Right renal pelvis (tissue), 4 donors: ENCODE measurements at regions not wholly inside any gene's neighbourhood (a gene's known extent, or its start where the extent isn't known, plus 50 kb on each side); places are given as distances from the start of the nearest gene placed in this dataset.

Source experiments
- DNase-seq, 4 donors: peaks; one replicate each; pipeline ENCODE4 v3.0.0-alpha.2; 2013; ENCODE audit warnings: low read depth in 4 of 4, low spot score in 3 of 4, missing footprints in 1 of 4

DNA sequence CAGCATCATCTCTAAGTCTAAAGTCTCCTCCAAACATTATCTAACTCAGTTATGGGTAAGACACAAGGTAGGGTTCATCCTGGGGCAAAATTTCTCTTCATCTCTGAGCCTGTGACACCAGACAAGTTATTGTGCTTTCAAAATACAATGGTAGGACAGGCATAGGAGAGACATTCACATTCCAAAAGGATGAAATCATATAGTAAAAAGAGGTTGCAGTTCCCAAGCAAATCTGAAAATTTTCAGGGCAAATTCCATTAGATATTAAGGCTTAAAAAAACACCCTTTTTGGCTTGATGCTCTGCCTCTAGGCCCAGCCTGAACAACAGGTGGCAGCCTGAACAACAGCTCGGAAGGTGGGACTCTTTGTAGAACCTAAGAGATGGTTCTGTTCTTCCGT lies 448.3 kb upstream of the SLIT2 start:
- DNase-seq = no peak

DNA sequence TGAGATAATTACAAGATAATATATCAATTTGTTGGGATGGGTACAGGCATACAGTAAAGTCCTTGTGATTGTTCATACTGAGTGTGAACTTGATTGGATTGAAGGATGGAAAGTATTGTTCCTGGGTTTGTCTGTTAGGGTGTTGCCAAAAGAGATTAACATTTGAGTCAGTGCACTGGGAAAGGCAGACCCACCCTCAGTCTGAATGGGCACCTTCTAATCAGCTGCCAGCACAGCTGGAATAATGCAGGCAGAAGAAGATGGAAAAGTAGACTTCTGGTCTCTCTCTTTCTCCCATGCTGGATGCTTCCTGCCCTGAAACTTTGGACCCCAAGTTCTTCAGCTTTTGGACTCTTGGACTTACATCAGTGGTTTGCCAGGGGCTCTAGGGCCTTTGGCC lies 457.9 kb upstream of the SLIT2 start:
- DNase-seq = no peak

DNA sequence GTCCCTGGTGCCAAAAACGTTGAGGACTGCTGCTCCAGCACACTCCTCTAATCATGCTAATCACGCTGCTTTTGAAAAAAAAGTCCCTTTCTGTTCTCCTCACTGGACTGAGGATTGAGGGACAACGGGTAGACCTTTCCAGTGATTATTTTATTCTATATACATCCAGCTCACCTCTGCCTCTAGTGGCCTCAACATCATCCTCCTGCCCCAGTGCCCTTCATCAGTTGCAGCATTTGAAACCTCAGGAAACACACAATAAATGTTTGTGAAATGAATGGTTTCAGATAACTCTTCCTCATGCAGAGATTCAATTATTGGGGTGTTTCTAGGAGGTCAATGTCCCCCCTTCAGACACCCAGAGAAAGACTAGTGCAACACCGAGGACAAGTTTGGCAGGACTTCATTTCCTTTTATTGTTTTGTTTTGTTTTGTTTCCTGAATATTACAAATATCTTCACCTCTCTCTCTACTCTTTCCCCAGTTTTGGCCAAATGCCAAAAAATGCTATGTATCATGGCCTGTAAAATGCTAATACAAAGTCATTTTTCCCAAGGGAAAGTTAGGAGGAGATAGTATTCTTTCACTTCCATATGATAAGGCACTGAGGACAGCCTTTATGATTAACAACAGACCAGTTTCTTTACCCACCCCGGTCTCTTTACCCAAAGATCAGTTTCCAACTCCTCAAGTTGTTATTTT lies 460.1 kb upstream of the SLIT2 start:
- DNase-seq = no peak

DNA sequence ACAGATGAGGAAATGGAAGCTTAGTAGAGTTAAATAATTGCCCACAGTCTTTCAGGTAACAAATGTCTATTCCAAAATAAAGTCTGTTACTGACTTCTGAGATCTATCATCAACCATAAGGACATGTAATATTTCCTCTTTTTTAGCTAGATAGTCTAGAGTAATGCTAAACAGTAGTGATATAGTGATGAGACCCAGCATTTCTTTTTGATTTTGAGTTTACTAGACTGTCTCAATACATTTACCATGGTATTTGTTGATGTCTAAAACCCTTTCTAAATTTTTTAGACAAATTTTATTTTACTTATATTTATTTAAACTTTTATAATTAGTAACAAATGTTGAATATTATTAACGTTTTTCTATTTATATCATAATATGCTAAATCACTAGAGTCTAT lies 465.1 kb upstream of the SLIT2 start:
- DNase-seq = no peak

DNA sequence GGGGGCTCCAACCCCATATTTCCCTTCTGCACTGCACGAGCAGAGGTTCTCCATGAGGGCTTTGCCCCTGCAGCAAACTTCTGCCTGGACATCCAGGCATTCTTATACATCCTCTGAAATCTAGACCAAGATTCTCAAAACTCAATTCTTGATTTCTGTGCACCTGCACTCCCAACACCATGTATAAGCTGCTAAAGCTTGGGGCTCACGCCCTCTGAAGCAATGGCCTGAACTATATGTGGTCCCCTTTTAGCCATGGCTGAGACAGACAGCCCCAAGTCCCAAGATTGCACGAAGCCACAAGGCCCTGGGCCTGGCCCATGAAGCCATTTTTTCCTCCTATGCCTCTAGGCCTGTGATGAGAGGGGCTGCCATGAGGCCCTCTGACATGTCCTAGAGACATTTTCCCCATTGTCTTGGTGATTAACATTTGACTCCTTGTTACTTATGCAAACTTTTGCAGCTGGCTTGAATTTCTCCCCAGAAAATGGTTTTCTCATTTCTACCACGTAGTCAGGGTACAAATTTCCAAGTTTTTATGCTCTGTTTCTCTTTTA lies 468.0 kb upstream of the SLIT2 start:
- no peak for DNase-seq

DNA sequence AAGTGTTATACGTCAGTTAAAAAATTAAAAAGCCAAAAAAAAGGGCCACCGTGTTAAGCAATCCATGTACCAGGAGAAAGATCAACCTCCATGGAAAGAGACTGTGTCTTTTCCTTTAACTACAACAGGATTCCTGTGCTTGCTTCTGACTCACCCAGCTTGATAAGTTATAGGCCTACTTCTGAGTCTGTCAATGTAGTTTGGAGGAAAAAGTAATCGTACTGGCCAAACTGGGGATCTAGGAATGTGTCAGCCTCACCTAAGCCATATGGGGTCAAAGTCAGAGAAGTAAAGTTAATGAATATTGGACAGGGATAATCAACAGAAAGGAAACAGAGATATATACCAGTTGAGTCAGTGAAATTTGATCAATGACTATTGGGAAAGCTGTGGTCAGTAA lies 470.8 kb upstream of the SLIT2 start:
- DNase-seq = no peak

DNA sequence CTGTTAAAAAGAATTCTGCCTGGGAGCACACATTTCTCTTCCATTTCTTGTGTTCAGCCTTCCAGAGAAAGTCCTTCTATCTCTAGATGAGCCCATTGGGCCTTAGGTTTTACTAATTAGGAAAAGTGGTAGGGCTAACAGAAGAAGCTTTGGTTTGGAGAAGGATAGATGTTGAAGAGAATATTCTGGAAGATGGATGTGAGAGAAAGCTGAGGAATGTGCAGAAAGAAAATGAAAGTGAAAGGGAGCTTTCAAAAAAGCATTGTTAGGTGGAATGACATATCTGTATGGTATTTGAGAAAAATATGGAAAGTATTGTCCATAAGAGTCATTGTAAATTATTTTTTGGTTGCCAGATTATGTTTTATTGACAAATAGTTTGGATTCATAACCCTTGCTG lies 474.8 kb upstream of the SLIT2 start:
- DNase-seq = no peak

DNA sequence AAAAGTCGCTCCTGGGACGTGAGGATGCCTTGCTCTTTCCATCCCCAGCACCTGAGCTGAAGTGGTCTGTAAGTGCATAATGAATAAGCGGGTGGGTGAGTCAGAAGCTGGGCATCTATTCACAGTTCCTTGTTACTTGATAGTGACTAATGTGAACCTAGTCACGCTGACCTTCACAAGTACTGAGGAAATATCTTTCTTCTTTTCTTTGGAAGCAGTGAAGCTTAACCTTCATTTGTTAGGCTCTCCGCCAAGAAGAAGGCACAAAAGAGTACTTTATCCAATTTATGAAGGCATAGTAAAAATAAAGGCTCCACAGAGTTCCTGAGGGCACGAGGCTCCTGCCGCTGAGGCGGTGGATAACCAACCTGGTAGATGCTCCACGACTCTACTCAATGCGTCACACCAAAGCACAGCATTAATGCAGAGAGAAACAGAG lies 475.7 kb upstream of the SLIT2 start:
- DNase-seq = no peak

DNA sequence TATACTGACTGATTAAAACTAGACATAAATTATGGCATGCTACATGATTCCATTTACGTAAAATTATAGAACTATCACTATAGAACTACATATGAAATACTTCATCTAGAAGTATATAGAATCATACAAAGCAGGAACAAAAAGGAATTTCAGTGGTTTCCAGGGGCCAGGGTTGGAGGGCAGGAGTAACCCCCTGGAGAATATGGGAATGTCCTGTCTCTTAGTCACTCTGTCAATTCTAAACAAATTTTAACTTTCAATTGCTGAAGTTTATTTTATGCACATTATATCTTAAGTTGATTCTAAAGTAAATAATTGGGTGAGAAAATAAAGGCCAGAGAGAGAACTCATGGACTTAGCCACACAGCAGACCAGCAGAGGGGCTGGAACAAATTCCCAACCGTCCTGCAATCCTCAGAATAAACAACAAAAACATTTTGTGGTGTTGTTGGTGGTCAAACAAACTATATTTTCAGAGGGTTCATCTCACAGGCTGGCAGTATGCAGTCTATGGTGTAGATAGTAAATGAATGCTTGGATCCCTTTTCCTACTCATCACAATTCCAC lies 476.9 kb upstream of the SLIT2 start:
- no peak for DNase-seq

DNA sequence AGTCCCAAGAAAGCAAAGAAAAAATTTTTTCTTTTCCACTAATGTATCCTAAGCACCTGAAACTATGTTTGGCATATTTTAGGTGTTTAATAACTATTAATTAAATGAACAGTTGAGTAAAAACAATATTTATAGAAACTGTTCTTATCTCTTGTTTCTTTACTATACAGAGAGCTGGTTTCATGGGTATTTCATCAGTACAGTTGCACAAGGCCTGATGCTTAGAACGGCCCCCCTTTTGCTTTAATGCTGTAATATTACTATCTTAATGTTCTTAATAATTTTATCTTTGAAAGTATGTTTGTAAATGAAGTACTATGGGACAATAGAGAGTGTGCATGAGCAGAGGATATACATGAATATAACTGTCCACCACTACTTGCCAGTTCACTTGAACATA lies 479.1 kb upstream of the SLIT2 start:
- no peak for DNase-seq

DNA sequence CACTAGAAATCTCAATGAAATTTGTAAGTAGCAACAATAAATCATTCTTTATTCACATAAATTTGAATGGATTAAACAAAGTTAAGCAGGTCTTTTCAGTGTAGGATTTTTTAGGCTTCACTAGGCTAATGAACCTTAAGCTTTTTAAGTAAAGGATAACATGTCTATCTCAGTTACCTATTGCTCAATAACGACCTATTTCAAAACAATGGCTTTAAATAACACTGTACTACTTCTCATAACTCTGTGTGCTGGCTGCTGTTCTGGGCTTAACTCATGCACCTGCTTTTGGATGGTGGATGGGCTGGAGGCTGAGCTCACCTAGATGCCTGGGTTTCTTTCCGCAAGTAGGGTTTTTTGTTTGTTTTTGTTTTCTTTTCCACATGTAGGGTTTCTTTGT lies 495.0 kb upstream of the SLIT2 start:
- DNase-seq = no peak

DNA sequence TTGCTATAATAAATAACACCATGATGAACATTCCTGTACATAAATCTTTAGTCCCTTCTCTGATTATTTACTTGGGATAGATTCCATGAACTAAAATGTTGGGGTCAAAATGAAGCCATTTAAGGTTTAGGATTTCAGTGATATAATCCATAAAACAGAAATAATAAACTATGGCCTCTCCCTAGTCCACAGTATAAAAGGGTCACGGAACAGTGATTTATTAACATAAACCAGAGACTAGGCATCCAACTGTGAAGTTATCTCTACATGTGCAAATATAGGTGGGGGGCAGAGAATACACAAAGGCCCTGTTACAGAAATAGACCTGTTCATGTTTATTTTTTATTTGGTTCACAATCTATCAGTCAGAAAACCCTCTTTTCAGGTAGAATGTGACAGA lies 499.1 kb upstream of the SLIT2 start:
- no peak for DNase-seq

DNA sequence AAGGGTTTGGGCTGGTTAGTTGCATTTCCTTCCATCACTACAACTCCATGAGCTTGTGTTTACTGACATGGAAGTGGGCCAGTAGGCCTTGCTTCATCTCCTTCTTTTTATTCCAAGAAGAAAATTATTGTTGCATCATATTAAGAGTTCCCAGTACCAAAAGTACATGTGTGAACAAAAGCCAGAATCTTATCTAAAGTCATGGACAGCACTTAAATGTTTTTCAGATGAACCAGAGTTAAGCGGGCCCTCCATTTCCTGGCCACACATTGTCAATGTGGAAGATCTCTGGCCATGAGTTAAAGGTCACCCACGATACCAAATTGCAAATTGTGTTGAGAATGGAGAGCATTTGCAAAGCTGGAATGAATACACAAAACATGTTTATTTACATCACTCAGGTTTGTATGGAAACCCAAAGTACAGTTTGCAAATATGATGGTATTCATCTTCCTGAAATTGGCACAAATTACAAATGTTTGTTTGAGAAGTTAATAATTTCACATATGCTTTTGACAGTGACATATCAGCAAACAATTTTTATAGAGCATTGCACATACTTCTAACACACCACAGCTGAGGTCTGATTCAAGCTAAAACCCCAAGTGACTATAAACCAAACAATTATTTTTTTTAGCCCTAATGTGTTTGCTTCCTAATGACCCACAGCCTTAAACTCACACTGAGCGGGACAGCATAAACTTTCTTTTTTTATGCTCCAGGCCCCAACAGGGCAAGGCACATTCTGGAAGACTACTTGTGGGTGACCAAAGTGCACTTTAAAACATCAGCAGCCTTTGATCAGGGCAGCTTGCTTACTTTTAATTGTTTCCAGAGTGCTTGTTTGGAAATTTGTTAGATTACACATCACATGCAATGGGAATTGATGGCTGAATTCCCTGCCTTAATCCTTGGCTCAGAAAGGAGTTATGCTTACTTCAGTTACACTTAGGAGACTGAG lies 502.9 kb upstream of the SLIT2 start:
- peak in 1 of 4 donors; percentile 38 for DNase-seq

DNA sequence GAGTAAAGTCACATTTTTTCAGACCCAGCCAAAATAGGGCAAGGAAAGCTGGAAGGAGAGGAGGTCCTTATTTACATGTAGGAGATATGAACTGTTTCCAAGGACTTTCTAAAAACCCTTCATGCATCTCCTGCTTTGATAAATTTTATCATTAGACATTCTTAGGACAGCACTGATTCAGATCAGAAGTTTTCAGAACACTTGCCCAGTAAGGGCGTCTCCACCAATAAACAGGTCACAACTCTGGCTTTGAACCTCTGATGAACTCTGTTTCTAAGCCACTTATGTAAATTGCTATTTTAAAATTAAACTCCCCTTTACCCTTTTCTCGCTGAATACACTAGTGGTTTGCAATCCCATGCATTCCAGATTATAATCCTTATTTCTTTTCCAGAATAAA lies 505.3 kb upstream of the SLIT2 start:
- DNase-seq = no peak

DNA sequence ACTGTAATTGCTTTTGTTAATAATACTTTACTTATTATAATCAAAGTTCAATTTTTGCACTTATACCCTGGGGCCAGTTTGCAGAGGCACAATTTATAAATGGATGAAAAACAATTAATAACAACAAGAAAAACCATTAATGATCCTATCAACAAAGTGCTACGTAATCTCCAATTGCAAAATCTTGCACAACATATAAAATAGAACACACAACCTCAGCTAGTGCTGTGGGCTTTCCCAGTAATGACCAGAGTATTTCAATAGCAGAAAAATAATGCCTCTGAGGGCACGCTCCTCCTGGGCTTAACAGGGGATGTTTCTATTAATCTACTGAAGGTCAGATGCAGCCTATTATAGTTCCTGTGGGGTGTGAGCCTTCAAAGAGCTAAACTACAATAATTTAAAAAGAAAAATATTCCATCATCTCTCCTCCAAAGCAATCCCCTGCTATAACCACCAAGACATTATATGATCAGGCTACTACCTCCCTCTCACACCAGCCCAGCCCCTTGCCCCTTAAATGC lies 508.5 kb upstream of the SLIT2 start:
- no peak for DNase-seq

DNA sequence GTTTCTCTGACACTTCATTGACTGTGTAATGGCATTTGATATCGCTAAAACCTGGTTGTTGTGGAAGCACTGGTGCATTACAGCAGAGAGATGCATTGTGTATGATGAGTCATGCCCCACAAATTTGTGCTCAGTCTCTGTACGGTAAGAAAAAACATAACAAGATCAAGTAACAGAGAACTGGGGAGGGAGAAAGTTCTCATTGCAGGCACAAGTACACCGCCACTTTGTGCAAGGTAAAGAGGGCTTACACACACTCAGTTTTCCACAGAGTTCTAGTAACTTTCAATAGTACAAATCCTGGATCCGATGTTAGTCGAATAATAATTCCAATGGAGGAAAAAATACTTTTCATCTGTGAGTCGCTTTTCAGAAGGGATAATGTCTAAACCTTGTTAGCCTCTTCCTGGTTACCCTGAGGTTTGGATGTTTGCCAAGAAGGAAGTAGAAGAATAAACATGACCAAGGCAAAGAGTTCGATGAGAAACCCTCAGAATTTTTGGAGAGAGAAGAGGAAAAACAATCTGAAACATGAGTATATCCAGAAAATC lies 512.5 kb upstream of the SLIT2 start:
- peak in 2 of 4 donors; percentile 18 to 52 for DNase-seq

DNA sequence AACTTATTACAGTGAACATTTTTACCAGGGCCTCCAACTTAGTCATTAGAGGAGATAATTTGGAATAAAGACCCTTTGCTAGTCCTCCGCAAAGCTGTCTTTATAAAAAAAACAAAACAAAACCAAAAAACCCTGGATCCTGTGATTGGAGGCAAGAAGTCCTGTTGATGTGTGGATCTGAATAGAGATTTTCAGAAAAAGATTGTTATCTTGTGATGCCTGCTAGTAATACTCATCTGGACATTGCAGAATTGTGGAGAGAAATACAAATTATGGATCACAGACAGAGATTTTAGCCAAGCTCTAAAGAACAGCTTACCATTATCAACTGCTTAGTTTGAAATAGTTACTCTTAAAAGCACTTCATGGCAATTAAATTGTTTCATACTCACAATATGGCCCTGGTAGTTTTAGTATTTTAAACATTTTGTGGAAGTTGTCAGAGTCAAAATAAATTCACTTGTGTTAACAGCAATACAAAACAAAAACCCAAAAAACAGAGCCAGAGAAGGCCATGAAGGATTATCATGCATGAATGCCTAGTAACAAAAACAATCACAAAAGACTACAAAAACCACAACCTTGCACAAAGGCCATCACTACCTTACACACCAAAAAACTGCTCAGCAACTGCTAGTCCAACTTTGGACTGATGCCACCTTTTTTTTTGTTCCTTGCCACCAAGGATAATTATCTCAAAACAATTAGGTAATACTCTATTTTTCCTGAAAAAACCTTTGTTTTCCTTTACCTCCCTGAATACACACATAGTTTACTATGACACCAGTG lies 514.5 kb upstream of the SLIT2 start:
- no peak for DNase-seq

DNA sequence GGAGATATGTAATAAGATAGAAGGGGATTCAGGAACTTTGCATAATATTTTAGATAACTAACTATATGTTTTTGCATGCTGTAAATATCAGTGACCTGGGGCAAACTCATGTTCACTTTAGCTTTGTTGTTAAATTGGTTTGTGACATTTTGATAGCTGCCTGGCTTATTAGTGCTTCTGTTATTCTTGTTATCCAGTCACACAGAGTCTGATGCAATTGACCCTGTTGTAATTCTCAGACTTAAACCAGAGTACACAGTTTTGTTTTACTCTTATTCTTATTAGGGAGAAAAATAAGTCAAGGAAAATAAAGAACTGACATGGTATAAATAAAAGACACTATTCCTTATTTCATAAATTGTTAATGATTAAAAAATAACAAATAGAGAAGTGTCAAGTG lies 516.7 kb upstream of the SLIT2 start:
- DNase-seq = no peak

DNA sequence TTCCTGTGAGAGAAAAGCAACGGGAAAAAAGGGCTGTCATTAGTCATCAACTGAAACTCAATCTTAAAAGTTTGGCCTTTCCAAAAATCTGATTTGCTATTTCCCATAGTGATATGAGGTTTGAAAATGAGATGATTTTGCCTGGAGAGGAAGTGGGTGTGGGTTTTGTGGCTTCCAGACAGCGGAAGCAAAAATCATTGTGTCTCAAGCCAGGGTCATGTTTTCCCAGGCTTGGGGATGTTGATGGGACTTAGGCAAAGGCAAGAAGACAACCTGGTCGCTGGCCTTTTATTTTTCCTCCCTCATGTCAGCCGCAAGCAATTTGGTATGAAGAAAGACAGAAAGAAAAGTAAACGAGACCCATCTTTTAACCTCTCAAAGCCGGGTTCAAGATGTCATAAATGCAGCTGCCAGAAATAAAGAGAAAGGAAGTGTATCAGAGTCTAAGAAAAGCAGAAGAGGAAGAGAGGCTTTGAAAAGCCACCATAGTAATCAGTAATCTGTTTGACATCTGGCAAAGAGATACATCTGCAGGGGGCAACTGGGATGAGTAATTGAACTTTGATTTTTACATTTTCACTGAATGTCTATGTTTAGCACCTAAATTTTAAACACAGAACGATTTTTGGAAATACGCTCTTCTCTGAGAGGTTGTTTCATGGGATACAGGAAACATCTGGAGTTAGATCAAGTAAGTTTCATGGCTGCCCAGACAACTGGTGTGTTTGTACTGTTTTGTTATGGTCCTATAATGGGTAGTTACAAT lies 521.6 kb upstream of the SLIT2 start:
- no peak for DNase-seq
